Mammary epithelial cell (primary cell): ENCODE measurements at regions not wholly inside any gene's neighbourhood (a gene's known extent, or its start where the extent isn't known, plus 50 kb on each side); places are given as distances from the start of the nearest gene placed in this dataset.

Source experiments
- CTCF ChIP-seq, 2 donors: IDR thresholded peaks in 1 of 2; conservative IDR thresholded peaks in 1 of 2; 2 replicates each; pipeline ENCODE4 v1.5.1; 2011 to 2012; ENCODE audit warnings: inconsistent platforms in 2 of 2, low read length in 2 of 2, mild to moderate bottlenecking in 2 of 2, control low read depth in 1 of 2, low read depth in 1 of 2; ENCODE audit not compliant: insufficient read depth in 1 of 2; ENCODE audit errors: extremely low read depth in 1 of 2
- EZH2 ChIP-seq: IDR thresholded peaks from 2 replicates; pipeline ENCODE4 v1.6.1; 2012; ENCODE audit warnings: low read length, inconsistent platforms, borderline replicate concordance

GRCh38 chr5:67696446-67696845 is 499.8 kb upstream of the CD180 start:
- TF ChIP-seq EZH2 (no peak), CTCF (conservative IDR thresholded peaks at IDR 0.05 in 1 of 2, IDR thresholded peaks at IDR 0.05 in 1 of 2; ENCODE audit: extremely low read depth in 1 of 2, insufficient read depth in 1 of 2, low read depth in 1 of 2, low read length in 2 of 2) (no peak)
